ENCODE measurements at regions not wholly inside any gene's neighbourhood (a gene's known extent, or its start where the extent isn't known, plus 50 kb on each side); places are given as distances from the start of the nearest gene placed in this dataset.

GRCh38 chr14:27025648-27026047 lies 427.8 kb upstream of the NOVA1 start:
- no peak for TF ChIP-seq ZNF10 (tag by site-specific recombination; IDR thresholded peaks at IDR 0.05)
- no peak for TF ChIP-seq IKZF3 (tag by site-specific recombination; IDR thresholded peaks at IDR 0.05)

Measured in HEK293 (cell line).